ENCODE measurements at regions not wholly inside any gene's neighbourhood (a gene's known extent, or its start where the extent isn't known, plus 50 kb on each side); places are given as distances from the start of the nearest gene placed in this dataset.

GRCh38 chr5:52342361-52342760 is 445.4 kb upstream of the ITGA1 start:
- no peak for TF ChIP-seq CTCF (IDR thresholded peaks at IDR 0.05; ENCODE audit: insufficient read depth, low read depth, low read length)
- no peak for DNase-seq (ENCODE audit: low read depth)
- no peak overlapping the region for H3K4me3 ChIP-seq (ENCODE audit: low read depth, low read length)

GRCh38 chr5:52356311-52356918 is 431.3 kb upstream of the ITGA1 start:
- no peak overlapping the region for H3K4me3 ChIP-seq (ENCODE audit: low read depth, low read length)
- DNase-seq (ENCODE audit: low read depth) = peak; percentile 4
- TF ChIP-seq CTCF (IDR thresholded peaks at IDR 0.05; ENCODE audit: insufficient read depth, low read depth, low read length) = peak; percentile 58

- no peak overlapping the region for H3K4me3 ChIP-seq (ENCODE audit: low read depth, low read length)
- no peak for TF ChIP-seq CTCF (IDR thresholded peaks at IDR 0.05; ENCODE audit: insufficient read depth, low read depth, low read length)
- DNase-seq (ENCODE audit: low read depth) = no peak
Measured at GRCh38 chr5:52359261-52359660, 428.5 kb upstream of the ITGA1 start.

- TF ChIP-seq CTCF (IDR thresholded peaks at IDR 0.05; ENCODE audit: insufficient read depth, low read depth, low read length) = no peak
- no peak for DNase-seq (ENCODE audit: low read depth)
- H3K4me3 ChIP-seq (ENCODE audit: low read depth, low read length) = no peak overlapping the region
Measured at GRCh38 chr5:52360985-52361384, 426.7 kb upstream of the ITGA1 start.

GRCh38 chr5:52374286-52374685 is 413.4 kb upstream of the ITGA1 start:
- no peak for DNase-seq (ENCODE audit: low read depth)
- no peak for TF ChIP-seq CTCF (IDR thresholded peaks at IDR 0.05; ENCODE audit: insufficient read depth, low read depth, low read length)
- H3K4me3 ChIP-seq (ENCODE audit: low read depth, low read length) = no peak overlapping the region

- no peak for DNase-seq (ENCODE audit: low read depth)
- no peak for TF ChIP-seq CTCF (IDR thresholded peaks at IDR 0.05; ENCODE audit: insufficient read depth, low read depth, low read length)
- no peak overlapping the region for H3K4me3 ChIP-seq (ENCODE audit: low read depth, low read length)
Measured at GRCh38 chr5:52375969-52376368, 411.7 kb upstream of the ITGA1 start.

GRCh38 chr5:52376592-52376991 is 411.1 kb upstream of the ITGA1 start:
- no peak for TF ChIP-seq CTCF (IDR thresholded peaks at IDR 0.05; ENCODE audit: insufficient read depth, low read depth, low read length)
- no peak overlapping the region for H3K4me3 ChIP-seq (ENCODE audit: low read depth, low read length)
- DNase-seq (ENCODE audit: low read depth) = no peak
